A673 (cell line): ENCODE measurements at regions not wholly inside any gene's neighbourhood (a gene's known extent, or its start where the extent isn't known, plus 50 kb on each side); places are given as distances from the start of the nearest gene placed in this dataset.

Experiments
- CTCF ChIP-seq: fragments of 300-800, 200-600 bp; sonication (generic); conservative IDR thresholded peaks from 2 replicates; pipeline ENCODE4 v1.5.1; 2017; ENCODE audit warnings: low read depth, mild to moderate bottlenecking, antibody characterized with exemption, low read length, moderate library complexity, mixed read lengths
- EZH2 ChIP-seq: fragments of 200-600 bp; sonication (generic); IDR thresholded peaks from 2 replicates; pipeline ENCODE4 v1.6.1; 2017; ENCODE audit warnings: borderline replicate concordance, low read depth, mild to moderate bottlenecking, mixed read lengths, antibody characterized with exemption, low read length; ENCODE audit not compliant: poor library complexity, severe bottlenecking

GRCh38 chr9:107621436-107621835, 131.9 kb upstream of the KLF4 start:
- TF ChIP-seq CTCF, result no peak
- no peak for TF ChIP-seq EZH2
